Neural progenitor cell (in vitro differentiated cells): ENCODE measurements at regions not wholly inside any gene's neighbourhood (a gene's known extent, or its start where the extent isn't known, plus 50 kb on each side); places are given as distances from the start of the nearest gene placed in this dataset.

Experiments
- DNase-seq: peaks from one replicate; pipeline ENCODE4 v3.0.0-alpha.2; 2016; ENCODE audit warnings: low spot score
- H2AFZ ChIP-seq: fragments of 200-600 bp; sonication (generic); replicated peaks from 2 replicates; pipeline ENCODE4 v1.6.1; 2016; ENCODE audit warnings: antibody characterized with exemption
- H3F3A ChIP-seq: fragments of 200-600 bp; sonication (generic); 2 replicates; pipeline ENCODE4 v1.6.1; 2016; ENCODE audit warnings: antibody characterized with exemption, low read depth
- H3K27ac ChIP-seq: fragments of 200-600 bp; sonication (generic); 2 replicates; pipeline ENCODE4 v1.5.1; 2016; ENCODE audit warnings: mild to moderate bottlenecking
- H3K27me3 ChIP-seq: fragments of 200-600 bp; sonication (generic); 2 replicates; pipeline ENCODE4 v1.6.1; 2016; ENCODE audit warnings: mild to moderate bottlenecking, moderate library complexity
- H3K36me3 ChIP-seq: fragments of 200-600 bp; sonication (generic); 2 replicates; pipeline ENCODE4 v1.5.1; 2016
- H3K4me1 ChIP-seq: fragments of 200-600 bp; sonication (generic); 2 replicates; pipeline ENCODE4 v1.6.1; 2016; ENCODE audit warnings: mixed run types
- H3K4me2 ChIP-seq: fragments of 200-600 bp; sonication (generic); 2 replicates; pipeline ENCODE4 v1.6.1; 2016
- H3K4me3 ChIP-seq: fragments of 200-600 bp; sonication (generic); 2 replicates; pipeline ENCODE4 v1.5.1; 2016
- H3K79me2 ChIP-seq: fragments of 200-600 bp; sonication (generic); 2 replicates; pipeline ENCODE4 v1.6.1; 2016; ENCODE audit warnings: low read depth
- H3K9ac ChIP-seq: fragments of 200-600 bp; sonication (generic); 2 replicates; pipeline ENCODE4 v1.6.1; 2016
- H3K9me3 ChIP-seq: fragments of 200-600 bp; sonication (generic); 2 replicates; pipeline ENCODE4 v1.5.1; 2016; ENCODE audit warnings: low read depth
- H4K20me1 ChIP-seq: fragments of 200-600 bp; sonication (generic); 2 replicates; pipeline ENCODE4 v1.6.1; 2016; ENCODE audit warnings: low read depth
- H3K27ac Mint-ChIP-seq: 3 replicates; pipeline ENCODE4 v1.8.0; 2021; ENCODE audit warnings: mixed read lengths
- H3K27me3 Mint-ChIP-seq: 2 replicates; pipeline ENCODE4 v1.8.0; 2022; ENCODE audit warnings: low read depth, mild to moderate bottlenecking, inconsistent platforms, moderate library complexity, mixed read lengths; ENCODE audit not compliant: insufficient read depth
- H3K36me3 Mint-ChIP-seq: 3 replicates; pipeline ENCODE4 v1.8.0; 2021; ENCODE audit warnings: mixed read lengths
- H3K4me1 Mint-ChIP-seq: 3 replicates; pipeline ENCODE4 v1.8.0; 2021; ENCODE audit warnings: mixed read lengths
- H3K4me3 Mint-ChIP-seq: 3 replicates; pipeline ENCODE4 v1.8.0; 2021; ENCODE audit warnings: mild to moderate bottlenecking, moderate library complexity, mixed read lengths
- H3K9me3 Mint-ChIP-seq: 3 replicates; pipeline ENCODE4 v1.8.0; 2020; ENCODE audit warnings: mixed read lengths
- EZH2 ChIP-seq: fragments of 200-600 bp; sonication (generic); IDR thresholded peaks from 2 replicates; pipeline ENCODE4 v1.6.1; 2017; ENCODE audit warnings: antibody characterized with exemption, mild to moderate bottlenecking, moderate library complexity
- EZH2phosphoT487 ChIP-seq: fragments of 200-600 bp; sonication (generic); IDR thresholded peaks from 2 replicates; pipeline ENCODE4 v1.6.1; 2017; ENCODE audit warnings: antibody characterized with exemption
- TF ChIP-seq, protein P1 (sequence below): fragments of 200-600 bp; sonication (generic); IDR thresholded peaks from 2 replicates; pipeline ENCODE4 v1.5.1; 2017; ENCODE audit warnings: antibody characterized with exemption, mild to moderate bottlenecking

DNA sequence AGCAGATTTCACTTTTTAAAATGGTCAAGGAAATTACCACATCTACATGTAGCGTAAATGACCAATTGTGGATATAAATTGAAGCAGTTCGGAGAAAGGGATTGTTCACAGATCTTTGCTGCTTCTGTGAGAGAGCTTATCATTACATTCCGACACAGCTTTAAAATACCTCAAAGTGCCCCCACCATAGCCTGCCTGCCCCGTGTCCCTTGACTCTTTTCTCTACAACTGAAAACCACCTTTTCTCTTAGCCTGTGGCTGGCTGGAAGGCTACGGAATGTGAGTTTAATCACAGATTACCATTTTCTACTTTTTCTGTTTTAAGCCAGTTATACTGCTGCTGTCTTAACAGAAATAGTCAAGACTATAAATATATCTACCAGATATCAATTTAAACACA, 347.2 kb upstream of the MAP3K7 start:
- Histone ChIP-seq H3K27me3 (no peaks in the 10 kb centered on the region), H3K4me2 (no peak overlapping the region), H3K9ac (no peak overlapping the region), H3K4me3 (no peak overlapping the region), H3F3A (no peaks in the 10 kb centered on the region), H3K27ac (no peak overlapping the region), H3K36me3 (no peaks in the 10 kb centered on the region), H3K79me2 (no peaks in the 10 kb centered on the region), H3K9me3 (no peaks in the 10 kb centered on the region), H4K20me1 (no peaks in the 10 kb centered on the region), H2AFZ (no peak overlapping the region), H3K4me1 (peaks cover 12% of the 10 kb centered on the region)
- no peak overlapping the region for H3K4me3 Mint-ChIP-seq
- DNase-seq: peak; percentile 47
- H3K27me3 Mint-ChIP-seq: no peaks in the 10 kb centered on the region
- no peaks in the 10 kb centered on the region for H3K36me3 Mint-ChIP-seq
- H3K9me3 Mint-ChIP-seq: no peaks in the 10 kb centered on the region
- no peak for TF ChIP-seq EZH2phosphoT487
- TF ChIP-seq, protein P1, sequence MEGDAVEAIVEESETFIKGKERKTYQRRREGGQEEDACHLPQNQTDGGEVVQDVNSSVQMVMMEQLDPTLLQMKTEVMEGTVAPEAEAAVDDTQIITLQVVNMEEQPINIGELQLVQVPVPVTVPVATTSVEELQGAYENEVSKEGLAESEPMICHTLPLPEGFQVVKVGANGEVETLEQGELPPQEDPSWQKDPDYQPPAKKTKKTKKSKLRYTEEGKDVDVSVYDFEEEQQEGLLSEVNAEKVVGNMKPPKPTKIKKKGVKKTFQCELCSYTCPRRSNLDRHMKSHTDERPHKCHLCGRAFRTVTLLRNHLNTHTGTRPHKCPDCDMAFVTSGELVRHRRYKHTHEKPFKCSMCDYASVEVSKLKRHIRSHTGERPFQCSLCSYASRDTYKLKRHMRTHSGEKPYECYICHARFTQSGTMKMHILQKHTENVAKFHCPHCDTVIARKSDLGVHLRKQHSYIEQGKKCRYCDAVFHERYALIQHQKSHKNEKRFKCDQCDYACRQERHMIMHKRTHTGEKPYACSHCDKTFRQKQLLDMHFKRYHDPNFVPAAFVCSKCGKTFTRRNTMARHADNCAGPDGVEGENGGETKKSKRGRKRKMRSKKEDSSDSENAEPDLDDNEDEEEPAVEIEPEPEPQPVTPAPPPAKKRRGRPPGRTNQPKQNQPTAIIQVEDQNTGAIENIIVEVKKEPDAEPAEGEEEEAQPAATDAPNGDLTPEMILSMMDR: no peak
- no peak for TF ChIP-seq EZH2
- H3K27ac Mint-ChIP-seq: no peak overlapping the region
- H3K4me1 Mint-ChIP-seq: peaks cover 10% of the 10 kb centered on the region

DNA sequence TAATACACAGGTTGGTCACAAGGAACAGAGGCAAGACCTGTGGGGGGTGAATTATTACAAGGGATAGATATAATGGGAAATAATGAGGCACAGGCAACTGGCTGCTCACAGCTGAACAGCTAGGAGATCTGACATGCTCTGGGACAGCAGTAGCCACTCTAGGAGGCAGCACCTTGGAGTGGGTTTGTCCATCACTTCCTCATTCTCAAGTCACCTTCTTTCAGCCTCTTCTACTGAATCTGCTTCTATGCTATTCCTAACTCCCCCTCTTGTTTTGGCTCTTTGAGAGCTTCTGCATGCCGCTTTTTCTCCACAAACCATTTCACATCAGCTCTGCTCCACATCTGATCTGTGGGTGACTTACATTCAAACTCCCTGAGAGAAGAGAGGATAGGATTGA, 345.5 kb upstream of the MAP3K7 start:
- no peaks in the 10 kb centered on the region for H3K79me2 ChIP-seq
- no peaks in the 10 kb centered on the region for H3K36me3 Mint-ChIP-seq
- H3K4me3 Mint-ChIP-seq: no peak overlapping the region
- H3K27ac Mint-ChIP-seq: no peak overlapping the region
- H2AFZ ChIP-seq: no peak overlapping the region
- H3K27me3 ChIP-seq: no peaks in the 10 kb centered on the region
- no peaks in the 10 kb centered on the region for H3K36me3 ChIP-seq
- H3K9me3 Mint-ChIP-seq: no peaks in the 10 kb centered on the region
- H3K9me3 ChIP-seq: no peaks in the 10 kb centered on the region
- no peaks in the 10 kb centered on the region for H3K27me3 Mint-ChIP-seq
- H4K20me1 ChIP-seq: no peaks in the 10 kb centered on the region
- H3K4me1 Mint-ChIP-seq: peaks cover 10% of the 10 kb centered on the region
- H3K27ac ChIP-seq: no peak overlapping the region
- TF ChIP-seq EZH2phosphoT487: no peak
- H3K4me1 ChIP-seq: peaks cover 21% of the 10 kb centered on the region
- no peak for DNase-seq
- H3K4me3 ChIP-seq: no peak overlapping the region
- no peak overlapping the region for H3K4me2 ChIP-seq
- no peaks in the 10 kb centered on the region for H3F3A ChIP-seq
- no peak overlapping the region for H3K9ac ChIP-seq

DNA sequence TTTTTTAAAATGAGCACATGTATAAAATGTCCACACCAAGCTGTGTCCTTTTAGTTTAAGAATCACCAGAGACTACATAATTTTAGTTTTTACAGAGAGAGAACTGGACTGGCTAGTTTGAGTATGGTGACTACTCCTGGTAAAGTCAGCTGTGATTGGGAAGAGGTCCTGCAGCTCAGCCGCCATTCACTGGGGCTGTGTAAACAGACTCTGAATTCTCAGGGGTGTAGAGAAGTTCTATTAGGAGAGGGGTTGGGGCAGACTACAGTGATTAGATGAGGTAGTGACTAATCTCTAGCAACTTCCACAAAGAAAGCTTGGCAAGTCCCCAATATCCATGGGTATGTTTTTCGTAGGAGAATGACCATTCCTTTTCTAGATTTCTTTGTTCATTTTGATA, 341.2 kb upstream of the MAP3K7 start:
- Histone ChIP-seq H3K4me3 (no peak overlapping the region), H2AFZ (peak overlapping the region; percentile 93), H3F3A (no peaks in the 10 kb centered on the region), H3K27me3 (no peaks in the 10 kb centered on the region), H3K36me3 (no peaks in the 10 kb centered on the region), H3K9me3 (no peaks in the 10 kb centered on the region), H3K79me2 (no peaks in the 10 kb centered on the region), H3K27ac (no peak overlapping the region), H3K4me1 (peaks cover 9% of the 10 kb centered on the region), H3K9ac (no peak overlapping the region), H3K4me2 (no peak overlapping the region), H4K20me1 (no peaks in the 10 kb centered on the region)
- no peak overlapping the region for H3K27ac Mint-ChIP-seq
- no peak overlapping the region for H3K4me3 Mint-ChIP-seq
- H3K27me3 Mint-ChIP-seq: peaks cover 2% of the 10 kb centered on the region
- no peak for TF ChIP-seq EZH2phosphoT487
- TF ChIP-seq, protein P1: no peak
- H3K36me3 Mint-ChIP-seq: no peaks in the 10 kb centered on the region
- DNase-seq: peak; percentile 13
- H3K4me1 Mint-ChIP-seq: no peaks in the 10 kb centered on the region
- no peaks in the 10 kb centered on the region for H3K9me3 Mint-ChIP-seq

DNA sequence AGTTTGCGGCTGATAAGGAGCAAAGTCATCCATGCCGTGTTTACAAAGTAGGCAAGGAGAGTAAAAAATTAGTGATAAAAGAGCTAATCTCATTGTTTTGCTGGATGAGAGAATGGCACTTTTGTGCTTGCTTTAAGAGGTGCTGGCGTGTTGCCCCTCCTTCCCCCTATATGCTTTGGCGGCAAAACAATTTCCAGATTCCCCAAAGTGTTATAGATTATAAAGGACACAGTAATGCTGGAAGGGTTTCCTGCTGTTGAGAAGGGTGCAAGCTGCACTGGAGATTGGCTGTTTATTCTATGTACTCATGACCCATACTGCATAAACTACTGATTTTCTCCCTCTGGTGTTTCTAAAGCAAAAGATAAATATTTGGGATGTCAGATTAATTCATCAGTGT, 338.9 kb upstream of the MAP3K7 start:
- H3K27me3 ChIP-seq: no peaks in the 10 kb centered on the region
- peak overlapping the region; percentile 15 for H3K27ac Mint-ChIP-seq
- H3K4me1 ChIP-seq: peaks cover 9% of the 10 kb centered on the region
- no peaks in the 10 kb centered on the region for H3K4me1 Mint-ChIP-seq
- DNase-seq: no peak
- no peaks in the 10 kb centered on the region for H4K20me1 ChIP-seq
- H3K9ac ChIP-seq: no peak overlapping the region
- no peak for TF ChIP-seq EZH2
- TF ChIP-seq, protein P1: no peak
- no peak for TF ChIP-seq EZH2phosphoT487
- no peak overlapping the region for H3K4me2 ChIP-seq
- H3K4me3 ChIP-seq: no peak overlapping the region
- H3K79me2 ChIP-seq: no peaks in the 10 kb centered on the region
- H2AFZ ChIP-seq: no peak overlapping the region
- H3K36me3 Mint-ChIP-seq: no peaks in the 10 kb centered on the region
- H3K36me3 ChIP-seq: peaks cover 3% of the 10 kb centered on the region
- H3K9me3 ChIP-seq: no peaks in the 10 kb centered on the region
- H3K27ac ChIP-seq: no peak overlapping the region
- no peaks in the 10 kb centered on the region for H3F3A ChIP-seq
- no peaks in the 10 kb centered on the region for H3K9me3 Mint-ChIP-seq
- no peak overlapping the region for H3K4me3 Mint-ChIP-seq
- H3K27me3 Mint-ChIP-seq: peaks cover 2% of the 10 kb centered on the region
